WTC11 (cell line): ENCODE measurements at regions not wholly inside any gene's neighbourhood (a gene's known extent, or its start where the extent isn't known, plus 50 kb on each side); places are given as distances from the start of the nearest gene placed in this dataset.

Source experiments
- ZNF263 ChIP-seq: sonication (generic); formaldehyde crosslinking; IDR thresholded peaks from 2 replicates; pipeline ENCODE4 v1.8.1; 2022; ENCODE audit warnings: low read depth, mild to moderate bottlenecking, moderate library complexity, missing genetic modification reagents
- TF ChIP-seq, protein P1 (sequence below): fragments of 200-600 bp; IDR thresholded peaks from 2 replicates; pipeline ENCODE4 v1.8.0; 2022; ENCODE audit warnings: antibody characterized with exemption

DNA sequence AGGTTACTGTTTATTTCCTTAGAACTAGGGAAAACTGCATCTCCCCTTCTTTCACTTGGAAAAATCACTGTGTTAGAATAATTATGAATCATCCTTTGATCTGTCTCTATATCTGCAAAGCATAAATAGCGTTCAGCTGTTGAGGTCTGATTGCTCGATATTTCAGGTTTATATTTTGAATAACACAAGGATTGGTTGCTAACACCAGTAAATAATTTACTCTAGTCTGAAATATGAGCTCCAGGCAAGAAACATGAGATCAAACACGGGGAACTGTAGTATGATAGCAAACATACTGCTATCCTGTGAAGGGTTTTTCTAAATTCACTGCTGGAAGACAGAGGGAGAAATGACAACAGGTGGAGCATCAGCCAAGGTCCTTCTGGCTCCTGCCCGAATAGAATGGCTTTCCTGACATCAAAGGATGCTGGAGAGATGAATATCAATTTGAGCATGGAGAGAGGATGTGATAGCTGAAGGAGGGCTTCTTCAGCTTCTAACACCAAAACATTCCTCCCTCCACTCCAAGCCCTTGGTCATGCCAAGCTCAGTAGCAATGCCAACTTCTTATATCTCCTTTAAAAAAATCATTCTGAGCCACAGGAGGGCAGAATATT lies 450.3 kb downstream of the SHISA9 start:
- no peak for TF ChIP-seq ZNF263 (CRISPR knock-in tag)
- TF ChIP-seq, protein P1, sequence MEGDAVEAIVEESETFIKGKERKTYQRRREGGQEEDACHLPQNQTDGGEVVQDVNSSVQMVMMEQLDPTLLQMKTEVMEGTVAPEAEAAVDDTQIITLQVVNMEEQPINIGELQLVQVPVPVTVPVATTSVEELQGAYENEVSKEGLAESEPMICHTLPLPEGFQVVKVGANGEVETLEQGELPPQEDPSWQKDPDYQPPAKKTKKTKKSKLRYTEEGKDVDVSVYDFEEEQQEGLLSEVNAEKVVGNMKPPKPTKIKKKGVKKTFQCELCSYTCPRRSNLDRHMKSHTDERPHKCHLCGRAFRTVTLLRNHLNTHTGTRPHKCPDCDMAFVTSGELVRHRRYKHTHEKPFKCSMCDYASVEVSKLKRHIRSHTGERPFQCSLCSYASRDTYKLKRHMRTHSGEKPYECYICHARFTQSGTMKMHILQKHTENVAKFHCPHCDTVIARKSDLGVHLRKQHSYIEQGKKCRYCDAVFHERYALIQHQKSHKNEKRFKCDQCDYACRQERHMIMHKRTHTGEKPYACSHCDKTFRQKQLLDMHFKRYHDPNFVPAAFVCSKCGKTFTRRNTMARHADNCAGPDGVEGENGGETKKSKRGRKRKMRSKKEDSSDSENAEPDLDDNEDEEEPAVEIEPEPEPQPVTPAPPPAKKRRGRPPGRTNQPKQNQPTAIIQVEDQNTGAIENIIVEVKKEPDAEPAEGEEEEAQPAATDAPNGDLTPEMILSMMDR, result no peak
